BE2C (cell line): ENCODE measurements at regions not wholly inside any gene's neighbourhood (a gene's known extent, or its start where the extent isn't known, plus 50 kb on each side); places are given as distances from the start of the nearest gene placed in this dataset.

Experiments
- DNase-seq: peaks from one replicate; pipeline ENCODE4 v3.0.0-alpha.2; 2020
- H3K27me3 ChIP-seq: fragments of 250-450 bp; sonication (Bioruptor Pico); 2 replicates; pipeline ENCODE4 v1.5.1; 2020; ENCODE audit warnings: mild to moderate bottlenecking
- H3K36me3 ChIP-seq: fragments of 250-450 bp; sonication (Bioruptor Pico); 2 replicates; pipeline ENCODE4 v1.5.1; 2020; ENCODE audit warnings: mild to moderate bottlenecking
- H3K4me1 ChIP-seq: fragments of 250-450 bp; sonication (Bioruptor Pico); 2 replicates; pipeline ENCODE4 v1.5.1; 2020
- H3K4me3 ChIP-seq: 2 replicates; pipeline ENCODE4 v1.5.1; 2011; ENCODE audit warnings: low read depth, low read length
- H3K9me3 ChIP-seq: fragments of 250-450 bp; sonication (Bioruptor Pico); 2 replicates; pipeline ENCODE4 v1.5.1; 2020
- CTCF ChIP-seq: IDR thresholded peaks from 2 replicates; pipeline ENCODE4 v1.5.1; 2012; ENCODE audit warnings: mild to moderate bottlenecking, low read depth, low read length

- Histone ChIP-seq H3K4me1 (no peaks in the 10 kb centered on the region), H3K9me3 (no peaks in the 10 kb centered on the region; the same call in 1 of the 2 replicates), H3K27me3 (peaks cover 52% of the 10 kb centered on the region), H3K36me3 (no peaks in the 10 kb centered on the region), H3K4me3 (no peak overlapping the region)
- DNase-seq, result no peak
- TF ChIP-seq CTCF, result no peak
These were observed 114.5 kb downstream of the FOXB1 start for GRCh38 chr15:60118626-60119025.

- Histone ChIP-seq H3K9me3 (no peaks in the 10 kb centered on the region; the same call in 1 of the 2 replicates), H3K36me3 (no peaks in the 10 kb centered on the region), H3K4me1 (no peaks in the 10 kb centered on the region), H3K4me3 (no peak overlapping the region), H3K27me3 (peaks cover 52% of the 10 kb centered on the region)
- TF ChIP-seq CTCF, result no peak
- no peak for DNase-seq
These were observed 115.0 kb downstream of the FOXB1 start for GRCh38 chr15:60119101-60119500.

- Histone ChIP-seq H3K9me3 (no peaks in the 10 kb centered on the region; the same call in 1 of the 2 replicates), H3K4me1 (no peaks in the 10 kb centered on the region), H3K36me3 (no peaks in the 10 kb centered on the region), H3K4me3 (no peak overlapping the region), H3K27me3 (peaks cover 59% of the 10 kb centered on the region)
- no peak for TF ChIP-seq CTCF
- no peak for DNase-seq
These were observed 116.0 kb downstream of the FOXB1 start for GRCh38 chr15:60120100-60120499.

- TF ChIP-seq CTCF, result no peak
- H3K4me3 ChIP-seq, result no peak overlapping the region
- no peak for DNase-seq
- peaks cover 62% of the 10 kb centered on the region for H3K27me3 ChIP-seq
- no peaks in the 10 kb centered on the region; the same call in 1 of the 2 replicates for H3K9me3 ChIP-seq
- H3K4me1 ChIP-seq, result no peaks in the 10 kb centered on the region
- no peaks in the 10 kb centered on the region for H3K36me3 ChIP-seq
These were observed 117.7 kb downstream of the FOXB1 start for GRCh38 chr15:60121845-60122244.

- no peak overlapping the region for H3K4me3 ChIP-seq
- H3K4me1 ChIP-seq, result no peaks in the 10 kb centered on the region
- H3K27me3 ChIP-seq, result peaks cover 61% of the 10 kb centered on the region
- no peak for TF ChIP-seq CTCF
- H3K9me3 ChIP-seq, result no peaks in the 10 kb centered on the region; the same call in 1 of the 2 replicates
- no peaks in the 10 kb centered on the region for H3K36me3 ChIP-seq
- no peak for DNase-seq
These were observed 118.6 kb downstream of the FOXB1 start for GRCh38 chr15:60122691-60123090.

GRCh38 chr15:60124460-60125070 lies 120.5 kb downstream of the FOXB1 start:
- DNase-seq, result no peak
- no peaks in the 10 kb centered on the region for H3K4me1 ChIP-seq
- no peak overlapping the region for H3K4me3 ChIP-seq
- H3K36me3 ChIP-seq, result no peaks in the 10 kb centered on the region
- peaks cover 54% of the 10 kb centered on the region for H3K27me3 ChIP-seq
- TF ChIP-seq CTCF, result no peak
- no peaks in the 10 kb centered on the region; the same call in 1 of the 2 replicates for H3K9me3 ChIP-seq
